ENCODE measurements at regions not wholly inside any gene's neighbourhood (a gene's known extent, or its start where the extent isn't known, plus 50 kb on each side); places are given as distances from the start of the nearest gene placed in this dataset.
A peak's percentile ranks its signal among the peaks of the same experiment; 100 is the strongest.
"Not testable (repeated sequence)": the region's sequence is repeated elsewhere in the genome, so short reads cannot be mapped to it uniquely, and the experiment has no call there.

DNA sequence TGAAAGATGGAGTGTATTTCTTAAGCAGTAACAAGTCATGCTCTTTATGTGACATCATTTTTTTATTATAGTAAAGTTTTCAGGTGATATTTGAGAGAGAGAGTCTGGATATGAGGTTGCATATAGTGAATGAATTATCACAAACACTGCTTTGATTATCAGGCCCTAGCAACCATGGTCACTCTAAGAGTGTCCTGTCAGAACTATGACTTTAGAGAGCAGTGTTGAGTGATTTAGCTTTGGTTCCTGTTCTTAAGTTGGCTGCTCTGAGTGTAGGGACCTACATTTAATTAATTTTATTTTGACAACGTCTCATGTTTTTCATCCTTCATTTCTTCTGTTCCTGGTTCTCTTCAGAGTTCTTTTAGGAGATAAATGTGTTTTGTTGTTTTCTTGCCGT, 275.5 kb downstream of the KCNJ3 start:
- DNase-seq: no peak

GRCh38 chr2:154963511-154963910, 265.0 kb downstream of the KCNJ3 start:
- no peak for DNase-seq

DNA sequence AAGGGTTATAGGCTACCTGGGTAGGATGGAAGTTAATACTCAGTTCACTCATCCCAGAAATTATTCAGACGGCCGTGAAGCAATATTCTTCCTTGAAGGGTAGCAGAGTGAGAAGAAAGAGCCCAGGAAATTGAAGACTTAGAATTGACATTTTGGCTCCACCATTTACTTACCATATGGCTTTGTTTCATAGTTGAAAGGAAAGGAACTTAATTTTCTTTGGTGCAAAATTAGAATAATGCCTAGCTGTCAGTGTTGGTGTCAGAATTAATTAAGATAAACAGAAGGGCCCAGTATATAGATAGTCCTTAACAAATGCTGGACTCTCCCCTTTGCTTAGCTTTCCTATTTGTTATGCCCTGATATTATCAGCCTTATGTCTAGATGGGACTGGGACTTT, 263.2 kb downstream of the KCNJ3 start:
- DNase-seq: no peak

DNA sequence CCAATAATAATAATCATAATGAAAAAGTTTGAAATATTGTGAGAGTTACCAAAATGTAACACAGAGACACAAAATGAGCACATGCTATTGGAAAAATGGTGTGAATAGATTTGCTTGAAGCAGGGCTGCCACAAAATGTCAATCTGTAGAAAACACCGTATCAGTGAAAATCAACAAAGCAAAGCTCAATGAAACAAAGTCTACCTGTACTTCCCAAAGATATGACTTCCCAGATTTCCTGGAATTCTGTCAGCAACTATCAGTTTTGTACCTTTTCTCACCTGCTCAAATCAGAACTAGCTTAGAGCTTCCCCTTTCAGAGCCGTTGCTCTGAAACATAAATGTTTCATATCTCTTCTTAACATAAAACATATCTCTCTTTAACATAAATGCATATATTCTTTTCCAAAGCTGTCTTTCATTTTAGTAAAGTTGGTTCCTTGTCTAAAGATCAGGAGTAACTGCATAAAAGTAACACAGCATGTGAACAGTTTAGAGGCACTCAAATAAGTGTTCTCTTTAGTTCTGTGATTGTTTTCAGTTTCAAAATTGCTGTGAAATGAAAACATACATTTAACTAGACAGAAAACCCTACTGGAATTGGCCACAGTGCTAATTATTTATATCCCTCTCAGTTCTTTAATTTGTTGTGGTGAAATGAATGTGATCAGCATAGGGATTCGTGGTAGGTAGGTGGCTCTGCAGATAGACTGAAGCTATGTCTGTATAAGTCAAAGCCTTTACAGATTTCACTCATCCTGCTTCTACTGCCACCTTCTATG, 262.5 kb downstream of the KCNJ3 start:
- DNase-seq: no peak

- peak; percentile 19 for DNase-seq
Observed at GRCh38 chr2:154952346-154952980, 254.0 kb downstream of the KCNJ3 start.

GRCh38 chr2:154947416-154947815, 248.9 kb downstream of the KCNJ3 start:
- DNase-seq: not testable (repeated sequence)

- no peak for DNase-seq
Observed at GRCh38 chr2:154945984-154946383, 247.5 kb downstream of the KCNJ3 start.

GRCh38 chr2:154941379-154941778, 242.9 kb downstream of the KCNJ3 start:
- DNase-seq: no peak

GRCh38 chr2:154934213-154934612, 235.7 kb downstream of the KCNJ3 start:
- DNase-seq: no peak

- no peak for DNase-seq
Observed at GRCh38 chr2:154924531-154924930, 226.0 kb downstream of the KCNJ3 start.

GRCh38 chr2:154914561-154914960, 216.1 kb downstream of the KCNJ3 start:
- DNase-seq: no peak

DNA sequence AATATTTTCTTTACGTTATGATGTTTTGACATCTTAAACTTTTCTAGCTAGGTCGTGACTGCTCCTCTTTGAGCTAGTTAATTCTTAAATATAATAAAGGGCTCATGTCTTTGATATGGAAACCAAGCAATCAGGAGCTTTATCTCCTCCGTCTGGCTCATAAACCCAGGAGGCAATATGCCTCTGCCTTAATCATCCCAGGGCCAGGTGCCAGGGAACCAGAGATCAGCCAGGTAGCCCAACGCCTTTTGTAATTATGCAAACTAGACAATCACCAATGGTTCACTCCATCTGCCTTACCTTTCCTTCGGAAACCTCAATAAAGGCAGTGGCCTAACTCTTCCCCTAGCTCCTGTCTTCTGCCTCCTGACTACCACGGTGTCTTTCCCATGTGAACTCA, 213.7 kb downstream of the KCNJ3 start:
- DNase-seq: peak; percentile 90

DNA sequence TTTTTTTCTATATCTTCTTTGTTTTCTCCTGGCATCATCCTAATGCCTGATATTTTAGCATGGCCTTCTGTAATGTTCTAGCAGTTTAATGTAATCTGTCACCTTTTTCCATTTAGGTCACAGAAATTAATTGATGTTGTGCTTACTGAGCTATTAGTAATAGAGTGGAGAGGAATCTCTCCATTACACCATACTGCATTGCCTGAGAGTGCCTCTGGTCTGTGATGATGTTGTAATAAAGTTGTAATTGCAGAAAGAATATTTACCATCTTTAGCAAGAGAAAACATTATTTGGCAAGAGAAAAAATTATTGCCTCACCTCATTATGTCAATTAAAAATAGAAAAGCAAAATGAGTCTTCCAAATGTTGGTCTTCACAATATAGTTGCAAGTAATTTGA, 213.2 kb downstream of the KCNJ3 start:
- peak; percentile 90 for DNase-seq

GRCh38 chr2:154910701-154911100, 212.2 kb downstream of the KCNJ3 start:
- no peak for DNase-seq

GRCh38 chr2:154908327-154908726, 209.8 kb downstream of the KCNJ3 start:
- no peak for DNase-seq

Measured in NCI-H1105 treated with DMSO at 0.1 percent for 48 hours (cell line).